K562 (cell line): ENCODE measurements at regions not wholly inside any gene's neighbourhood (a gene's known extent, or its start where the extent isn't known, plus 50 kb on each side); places are given as distances from the start of the nearest gene placed in this dataset.

ENCODE experiments used
- BDP1 ChIP-seq: IDR thresholded peaks from 3 replicates; pipeline ENCODE4 v1.6.1; 2011; ENCODE audit not compliant: insufficient read length, insufficient read depth
- CSDE1 ChIP-seq, 2 experiments: fragments of 450-650 bp; IDR thresholded peaks; 2 replicates each; pipeline ENCODE4 v1.6.1; 2016; ENCODE audit warnings: mild to moderate bottlenecking in 1 of 2
- DEAF1 ChIP-seq: fragments of 450-650 bp; formaldehyde crosslinking; IDR thresholded peaks from 2 replicates; pipeline ENCODE4 v1.4.0; 2020; ENCODE audit warnings: mild to moderate bottlenecking, moderate library complexity
- FOXA3 ChIP-seq, 2 experiments: fragments of 450-650 bp in 1 of 2; sonication (generic) in 1 of 2; formaldehyde crosslinking; IDR thresholded peaks in 1 of 2; conservative IDR thresholded peaks in 1 of 2; 2 replicates each; pipeline versions ENCODE4 v1.4.0 to v1.8.0; 2020 to 2022; ENCODE audit warnings: mild to moderate bottlenecking in 2 of 2, missing genetic modification reagents in 1 of 2
- FOXJ2 ChIP-seq: fragments of 200-800 bp; sonication (Bioruptor generic); IDR thresholded peaks from 2 replicates; pipeline ENCODE4 v1.6.1; 2016; ENCODE audit warnings: missing genetic modification characterization, missing compliant biosample characterization
- HMGXB4 ChIP-seq: sonication (generic); formaldehyde crosslinking; IDR thresholded peaks from 2 replicates; pipeline ENCODE4 v1.8.1; 2023; ENCODE audit warnings: mild to moderate bottlenecking, missing genetic modification reagents
- MAFF ChIP-seq: IDR thresholded peaks from 2 replicates; pipeline ENCODE4 v1.6.1; 2012; ENCODE audit warnings: low read length, improper control_type of control experiment
- MAFK ChIP-seq: IDR thresholded peaks from 2 replicates; pipeline ENCODE4 v1.6.1; 2011; ENCODE audit warnings: low read length, improper control_type of control experiment
- SAP30 ChIP-seq: fragments of 200-600 bp; sonication (generic); IDR thresholded peaks from 2 replicates; pipeline ENCODE4 v1.6.1; 2012; ENCODE audit warnings: borderline replicate concordance, low read depth, mild to moderate bottlenecking, moderate library complexity, low read length, control low read depth, inconsistent platforms; ENCODE audit not compliant: insufficient read depth, poor library complexity, severe bottlenecking
- SMC3 ChIP-seq: conservative IDR thresholded peaks from 2 replicates; pipeline ENCODE4 v1.6.1; 2011; ENCODE audit warnings: low read depth, low read length, improper control_type of control experiment; ENCODE audit not compliant: insufficient read depth
- XRCC3 ChIP-seq: fragments of 450-650 bp; IDR thresholded peaks from 2 replicates; pipeline ENCODE4 v1.6.1; 2017; ENCODE audit warnings: mild to moderate bottlenecking, moderate library complexity
- ZNF274 ChIP-seq: IDR thresholded peaks from 2 replicates; pipeline ENCODE4 v1.6.1; 2011; ENCODE audit warnings: low read depth, mild to moderate bottlenecking, low read length, moderate library complexity, borderline replicate concordance
- ZNF316 ChIP-seq: fragments of 450-650 bp; IDR thresholded peaks from 2 replicates; pipeline ENCODE4 v1.6.1; 2016
- ZNF592 ChIP-seq: fragments of 450-650 bp; IDR thresholded peaks from 2 replicates; pipeline ENCODE4 v1.6.1; 2017; ENCODE audit warnings: antibody characterized with exemption, mild to moderate bottlenecking
- ZNF668 ChIP-seq: fragments of 250-450 bp; sonication (Bioruptor Pico); IDR thresholded peaks from 2 replicates; pipeline ENCODE4 v1.8.0; 2022; ENCODE audit warnings: mild to moderate bottlenecking, inconsistent platforms
- ZNF764 ChIP-seq: fragments of 250-450 bp; sonication (Bioruptor Pico); IDR thresholded peaks from 2 replicates; pipeline ENCODE4 v1.4.0; 2020; ENCODE audit warnings: low read depth, mild to moderate bottlenecking, moderate library complexity
- TF ChIP-seq, protein P1 (sequence below): fragments of 250-450 bp; sonication (Bioruptor Pico); IDR thresholded peaks from 2 replicates; pipeline ENCODE4 v1.5.0; 2022; ENCODE audit warnings: mild to moderate bottlenecking

GRCh38 chr1:224852901-224853568 lies 76.4 kb upstream of the DNAH14 start (continued):
- no peak for TF ChIP-seq XRCC3
- peak; percentile 52; the same call in 1 of the 2 replicates for TF ChIP-seq SMC3
- no peak for TF ChIP-seq ZNF592
- TF ChIP-seq ZNF316: peak; percentile 99
- no peak for TF ChIP-seq HMGXB4 (CRISPR knock-in tag)
- no peak for TF ChIP-seq ZNF274
- no peak for TF ChIP-seq SAP30
- TF ChIP-seq CSDE1 (IDR thresholded peaks at IDR 0.05): no peak
- TF ChIP-seq MAFK: peak; percentile 94
- no peak for TF ChIP-seq ZNF764
- no peak for TF ChIP-seq FOXJ2 (tag)
- no peak for TF ChIP-seq BDP1
- no peak for TF ChIP-seq ZNF668 (CRISPR knock-in tag)
- TF ChIP-seq, protein P1, sequence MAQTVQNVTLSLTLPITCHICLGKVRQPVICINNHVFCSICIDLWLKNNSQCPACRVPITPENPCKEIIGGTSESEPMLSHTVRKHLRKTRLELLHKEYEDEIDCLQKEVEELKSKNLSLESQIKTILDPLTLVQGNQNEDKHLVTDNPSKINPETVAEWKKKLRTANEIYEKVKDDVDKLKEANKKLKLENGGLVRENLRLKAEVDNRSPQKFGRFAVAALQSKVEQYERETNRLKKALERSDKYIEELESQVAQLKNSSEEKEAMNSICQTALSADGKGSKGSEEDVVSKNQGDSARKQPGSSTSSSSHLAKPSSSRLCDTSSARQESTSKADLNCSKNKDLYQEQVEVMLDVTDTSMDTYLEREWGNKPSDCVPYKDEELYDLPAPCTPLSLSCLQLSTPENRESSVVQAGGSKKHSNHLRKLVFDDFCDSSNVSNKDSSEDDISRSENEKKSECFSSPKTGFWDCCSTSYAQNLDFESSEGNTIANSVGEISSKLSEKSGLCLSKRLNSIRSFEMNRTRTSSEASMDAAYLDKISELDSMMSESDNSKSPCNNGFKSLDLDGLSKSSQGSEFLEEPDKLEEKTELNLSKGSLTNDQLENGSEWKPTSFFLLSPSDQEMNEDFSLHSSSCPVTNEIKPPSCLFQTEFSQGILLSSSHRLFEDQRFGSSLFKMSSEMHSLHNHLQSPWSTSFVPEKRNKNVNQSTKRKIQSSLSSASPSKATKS (CRISPR knock-in tag): no peak
- TF ChIP-seq DEAF1: no peak
- TF ChIP-seq MAFF: peak; percentile 96
- no peak for TF ChIP-seq FOXA3 (CRISPR knock-in tag; conservative IDR thresholded peaks at IDR 0.05 in 1 of 2, IDR thresholded peaks at IDR 0.05 in 1 of 2)
